Sigmoid colon (tissue), 6 donors: ENCODE measurements at regions not wholly inside any gene's neighbourhood (a gene's known extent, or its start where the extent isn't known, plus 50 kb on each side); places are given as distances from the start of the nearest gene placed in this dataset.
A peak's percentile ranks its signal among the peaks of the same experiment; 100 is the strongest.

ENCODE experiments used
- DNase-seq: peaks from one replicate; pipeline ENCODE4 v3.0.0-alpha.2; 2019
- H3K27ac ChIP-seq, 4 donors: fragments of 200-600 bp; sonication (generic); one replicate each; pipeline ENCODE4 v1.5.1; 2016 to 2019; ENCODE audit warnings: mild to moderate bottlenecking in 1 of 4
- H3K27me3 ChIP-seq, 3 donors: fragments of 200-600 bp; sonication (generic); one replicate each; pipeline ENCODE4 v1.5.1; 2019; ENCODE audit warnings: mild to moderate bottlenecking in 1 of 3
- H3K36me3 ChIP-seq, 4 donors: fragments of 200-600 bp; sonication (generic); one replicate each; pipeline ENCODE4 v1.5.1; 2016 to 2019
- H3K4me1 ChIP-seq, 4 donors: fragments of 200-600 bp; sonication (generic); one replicate each; pipeline ENCODE4 v1.5.1; 2017 to 2019
- H3K4me3 ChIP-seq, 4 donors: fragments of 200-600 bp; sonication (generic); one replicate each; pipeline ENCODE4 v1.5.1; 2017 to 2019; ENCODE audit warnings: mild to moderate bottlenecking in 2 of 4, moderate library complexity in 1 of 4
- H3K9me3 ChIP-seq, 4 donors: fragments of 200-600 bp in 3 of 4; sonication (generic) in 3 of 4; one replicate each; pipeline versions ENCODE4 v1.5.1 to v1.6.1; 2013 to 2019
- EP300 ChIP-seq, 4 donors: sonication (generic); formaldehyde crosslinking; IDR thresholded peaks; one replicate each; pipeline ENCODE4 v1.6.1; 2017; ENCODE audit warnings: antibody characterized with exemption in 4 of 4
- POLR2A ChIP-seq, 2 donors: fragments of 450-650 bp; IDR thresholded peaks; one replicate each; pipeline ENCODE4 v1.6.1; 2016; ENCODE audit warnings: antibody characterized with exemption in 2 of 2, mild to moderate bottlenecking in 2 of 2, moderate library complexity in 2 of 2
- POLR2AphosphoS5 ChIP-seq, 4 donors: sonication (generic); formaldehyde crosslinking; IDR thresholded peaks; one replicate each; pipeline ENCODE4 v1.6.1; 2017; ENCODE audit warnings: antibody characterized with exemption in 4 of 4
- WGBS, 2 donors: extraction: QIAGEN DNeasy Blood & Tissue Kit; methylation state at CpG; one replicate each; pipeline ENCODE4 v1.1.7; 2013; 5-methylcytosine and 5-hydroxymethylcytosine counted together
- intact Hi-C: fragments of 100-400 bp; cut with DNase I; formaldehyde crosslinking; loops from one replicate; pipeline ENCODE4 v1.15.1; 2023
- TF ChIP-seq, protein P1 (sequence below), 4 experiments: fragments of 450-650 bp in 3 of 4; fragments of 200-600 bp in 1 of 4; IDR thresholded peaks; one replicate each; pipeline ENCODE4 v1.5.1; 2016 to 2019; ENCODE audit warnings: antibody characterized with exemption in 4 of 4, mild to moderate bottlenecking in 3 of 4, moderate library complexity in 2 of 4
- donor health status: healthy with polysubstance abuse.
- donor health status: healthy.

DNA sequence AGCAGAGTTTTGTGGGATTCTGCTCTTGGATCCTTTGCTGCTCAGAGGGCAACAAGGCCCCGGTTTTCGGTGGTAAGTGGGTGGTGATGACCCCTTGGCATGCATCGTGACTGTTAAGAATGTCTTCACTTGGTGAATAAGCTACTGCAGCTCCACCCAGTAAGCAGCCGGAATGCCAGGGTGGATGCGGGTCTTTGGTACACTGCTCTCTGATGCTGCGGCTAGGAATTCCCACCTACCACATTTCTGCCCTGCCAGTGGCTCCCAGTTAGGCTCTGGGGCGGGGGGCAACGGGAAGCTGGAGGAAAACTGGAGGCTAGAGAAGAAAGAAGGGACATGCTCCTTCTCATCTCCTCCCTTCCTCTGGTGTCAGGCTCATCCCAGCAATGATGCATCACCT is 180.4 kb upstream of the GALNT2 start:
- Histone ChIP-seq H3K4me3 (no peak overlapping the region), H3K36me3 (no peaks in the 10 kb centered on the region), H3K4me1 (peaks cover 0 to 31% (median 17%) of the 10 kb centered on the region in 4 donors), H3K27ac (peak overlapping the region in 3 of 4 donors; percentile 70 to 78 (median 72)), H3K9me3 (no peaks in the 10 kb centered on the region), H3K27me3 (no peaks in the 10 kb centered on the region)
- intact Hi-C loops = no loop called here
- no peak for DNase-seq
- WGBS, 2 donors = 93 to 95% methylated on average over 8 of the region's 8 CpGs
- TF ChIP-seq POLR2AphosphoS5 (IDR thresholded peaks at IDR 0.05) (no peak), EP300 (IDR thresholded peaks at IDR 0.05) (no peak), POLR2A (IDR thresholded peaks at IDR 0.05) (no peak)
- TF ChIP-seq, protein P1, sequence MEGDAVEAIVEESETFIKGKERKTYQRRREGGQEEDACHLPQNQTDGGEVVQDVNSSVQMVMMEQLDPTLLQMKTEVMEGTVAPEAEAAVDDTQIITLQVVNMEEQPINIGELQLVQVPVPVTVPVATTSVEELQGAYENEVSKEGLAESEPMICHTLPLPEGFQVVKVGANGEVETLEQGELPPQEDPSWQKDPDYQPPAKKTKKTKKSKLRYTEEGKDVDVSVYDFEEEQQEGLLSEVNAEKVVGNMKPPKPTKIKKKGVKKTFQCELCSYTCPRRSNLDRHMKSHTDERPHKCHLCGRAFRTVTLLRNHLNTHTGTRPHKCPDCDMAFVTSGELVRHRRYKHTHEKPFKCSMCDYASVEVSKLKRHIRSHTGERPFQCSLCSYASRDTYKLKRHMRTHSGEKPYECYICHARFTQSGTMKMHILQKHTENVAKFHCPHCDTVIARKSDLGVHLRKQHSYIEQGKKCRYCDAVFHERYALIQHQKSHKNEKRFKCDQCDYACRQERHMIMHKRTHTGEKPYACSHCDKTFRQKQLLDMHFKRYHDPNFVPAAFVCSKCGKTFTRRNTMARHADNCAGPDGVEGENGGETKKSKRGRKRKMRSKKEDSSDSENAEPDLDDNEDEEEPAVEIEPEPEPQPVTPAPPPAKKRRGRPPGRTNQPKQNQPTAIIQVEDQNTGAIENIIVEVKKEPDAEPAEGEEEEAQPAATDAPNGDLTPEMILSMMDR (IDR thresholded peaks at IDR 0.05) = no peak

DNA sequence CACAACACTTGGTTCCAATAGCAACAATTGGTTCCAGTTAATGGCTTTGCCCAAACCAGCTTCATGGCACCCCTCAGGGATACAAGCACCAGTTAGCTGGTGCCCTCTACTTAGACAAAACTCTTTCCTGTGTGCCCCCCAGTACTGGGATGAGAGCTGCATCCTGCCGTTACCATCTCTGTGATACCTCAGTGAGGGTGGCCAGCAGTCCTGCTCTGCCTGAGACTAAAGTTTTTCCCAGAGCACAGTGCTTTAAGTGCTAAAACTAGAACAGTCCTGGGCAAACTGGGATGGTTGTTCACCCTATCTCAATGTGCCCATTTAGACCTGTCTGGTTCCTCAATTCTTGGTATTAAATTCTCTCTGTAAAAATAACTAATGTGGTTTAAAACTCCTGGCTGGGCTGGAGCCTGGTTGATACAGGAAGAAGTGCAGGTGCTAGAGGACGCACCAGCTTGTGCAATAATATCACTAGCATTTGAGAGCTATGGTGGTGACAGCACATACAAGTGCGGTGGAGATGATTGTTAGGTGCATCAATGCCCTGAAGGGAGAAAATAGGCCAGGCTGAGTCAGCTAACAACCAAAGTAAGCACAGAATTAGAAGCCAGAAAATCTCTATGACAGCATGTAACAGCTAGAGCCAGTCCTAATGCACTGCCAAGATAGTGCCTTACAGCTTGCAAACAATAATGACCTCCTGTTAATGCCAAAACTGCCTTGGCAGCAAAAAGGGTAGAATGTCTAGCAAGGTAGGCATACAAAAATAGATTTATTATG is 179.8 kb upstream of the GALNT2 start:
- no peak overlapping the region for H3K4me3 ChIP-seq
- no peaks in the 10 kb centered on the region for H3K36me3 ChIP-seq
- no peaks in the 10 kb centered on the region for H3K27me3 ChIP-seq
- TF ChIP-seq EP300 (IDR thresholded peaks at IDR 0.05) = no peak
- TF ChIP-seq POLR2A (IDR thresholded peaks at IDR 0.05) = no peak
- peak in 3 of 4 donors; percentile 16 to 53 (median 40) for TF ChIP-seq POLR2AphosphoS5 (IDR thresholded peaks at IDR 0.05)
- 86 to 93% methylated on average over 3 of the region's 3 CpGs for WGBS, 2 donors
- H3K27ac ChIP-seq = peak overlapping the region in 3 of 4 donors; percentile 70 to 78 (median 72)
- peak; percentile 71 for DNase-seq
- peaks cover 0 to 31% (median 17%) of the 10 kb centered on the region in 4 donors for H3K4me1 ChIP-seq
- no peaks in the 10 kb centered on the region for H3K9me3 ChIP-seq
- intact Hi-C loops = no loop called here

DNA sequence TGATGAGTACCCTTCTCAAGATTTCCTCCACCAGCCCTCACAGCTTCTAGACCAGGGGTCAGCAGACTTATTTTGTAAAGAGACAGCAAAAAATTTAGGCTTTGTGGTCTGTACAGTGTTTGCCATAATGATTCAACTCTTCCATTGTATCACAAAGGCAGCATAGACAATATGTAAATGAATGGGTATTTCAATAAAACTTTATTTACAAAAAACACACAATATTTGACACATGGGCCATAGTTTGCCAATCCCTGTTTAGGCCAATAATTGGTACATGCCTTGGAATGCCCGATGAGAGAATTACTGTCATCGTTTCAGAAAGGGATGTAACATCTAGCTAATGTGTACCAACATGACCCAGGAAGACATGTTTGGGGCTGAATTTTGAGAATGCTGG is 178.9 kb upstream of the GALNT2 start:
- intact Hi-C loops = no loop called here
- Histone ChIP-seq H3K27ac (peak overlapping the region; percentile 5 to 78 (median 71)), H3K27me3 (no peaks in the 10 kb centered on the region), H3K4me3 (no peak overlapping the region), H3K36me3 (no peaks in the 10 kb centered on the region), H3K9me3 (no peaks in the 10 kb centered on the region), H3K4me1 (peaks cover 0 to 31% (median 17%) of the 10 kb centered on the region in 4 donors)
- DNase-seq = no peak
- TF ChIP-seq, protein P1 (IDR thresholded peaks at IDR 0.05) = no peak
- no peak for TF ChIP-seq POLR2A (IDR thresholded peaks at IDR 0.05)
- TF ChIP-seq POLR2AphosphoS5 (IDR thresholded peaks at IDR 0.05) = no peak
- TF ChIP-seq EP300 (IDR thresholded peaks at IDR 0.05) = no peak
- 96 to 97% methylated on average over 2 of the region's 2 CpGs for WGBS, 2 donors

- no peaks in the 10 kb centered on the region for H3K36me3 ChIP-seq
- no peak for TF ChIP-seq POLR2AphosphoS5 (IDR thresholded peaks at IDR 0.05)
- TF ChIP-seq EP300 (IDR thresholded peaks at IDR 0.05) = no peak
- no peak for TF ChIP-seq POLR2A (IDR thresholded peaks at IDR 0.05)
- TF ChIP-seq, protein P1 (IDR thresholded peaks at IDR 0.05) = no peak
- WGBS, 2 donors = 93 to 94% methylated on average over 3 of the region's 3 CpGs
- no peak overlapping the region for H3K4me3 ChIP-seq
- intact Hi-C loops = no loop called here
- peak overlapping the region; percentile 5 to 78 (median 71) for H3K27ac ChIP-seq
- peaks cover 0 to 31% (median 17%) of the 10 kb centered on the region in 4 donors for H3K4me1 ChIP-seq
- no peak for DNase-seq
- H3K27me3 ChIP-seq = no peaks in the 10 kb centered on the region
- no peaks in the 10 kb centered on the region for H3K9me3 ChIP-seq
These were observed 178.5 kb upstream of the GALNT2 start for GRCh38 chr1:229888561-229889001.

GRCh38 chr1:229889031-229889517 is 178.0 kb upstream of the GALNT2 start:
- intact Hi-C loops = no loop called here
- no peak overlapping the region for H3K4me3 ChIP-seq
- H3K27ac ChIP-seq = peak overlapping the region; percentile 5 to 78 (median 71)
- TF ChIP-seq, protein P1 (IDR thresholded peaks at IDR 0.05) = no peak
- no peak for TF ChIP-seq POLR2AphosphoS5 (IDR thresholded peaks at IDR 0.05)
- no peak for TF ChIP-seq EP300 (IDR thresholded peaks at IDR 0.05)
- no peak for TF ChIP-seq POLR2A (IDR thresholded peaks at IDR 0.05)
- H3K27me3 ChIP-seq = no peaks in the 10 kb centered on the region
- no peak for DNase-seq
- WGBS, 2 donors = 85 to 90% methylated on average over 1 of the region's 1 CpG
- no peaks in the 10 kb centered on the region for H3K9me3 ChIP-seq
- no peaks in the 10 kb centered on the region for H3K36me3 ChIP-seq
- peaks cover 0 to 31% (median 17%) of the 10 kb centered on the region in 4 donors for H3K4me1 ChIP-seq
